ENCODE measurements at regions not wholly inside any gene's neighbourhood (a gene's known extent, or its start where the extent isn't known, plus 50 kb on each side); places are given as distances from the start of the nearest gene placed in this dataset.

DNA sequence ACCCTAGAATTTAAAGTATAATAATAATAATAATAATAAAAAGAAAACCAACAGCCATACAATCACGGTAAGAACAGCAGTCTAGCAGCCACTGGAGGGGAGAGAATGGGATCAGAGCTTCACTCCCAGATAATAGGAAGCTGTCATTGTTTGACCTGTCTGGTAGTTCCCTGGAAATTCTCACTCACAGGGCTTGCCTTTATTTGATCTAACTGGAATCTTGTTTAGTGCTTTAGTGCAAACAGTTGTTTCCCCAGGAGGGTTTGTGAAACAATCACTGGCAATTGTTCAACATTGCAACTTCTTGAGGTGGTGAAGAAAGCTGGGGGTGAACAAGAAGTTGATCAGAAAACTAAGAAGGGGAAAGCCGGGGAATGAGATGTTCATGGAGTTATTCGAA is 68.7 kb upstream of the PTCSC3 start:
- TF ChIP-seq, protein P1, sequence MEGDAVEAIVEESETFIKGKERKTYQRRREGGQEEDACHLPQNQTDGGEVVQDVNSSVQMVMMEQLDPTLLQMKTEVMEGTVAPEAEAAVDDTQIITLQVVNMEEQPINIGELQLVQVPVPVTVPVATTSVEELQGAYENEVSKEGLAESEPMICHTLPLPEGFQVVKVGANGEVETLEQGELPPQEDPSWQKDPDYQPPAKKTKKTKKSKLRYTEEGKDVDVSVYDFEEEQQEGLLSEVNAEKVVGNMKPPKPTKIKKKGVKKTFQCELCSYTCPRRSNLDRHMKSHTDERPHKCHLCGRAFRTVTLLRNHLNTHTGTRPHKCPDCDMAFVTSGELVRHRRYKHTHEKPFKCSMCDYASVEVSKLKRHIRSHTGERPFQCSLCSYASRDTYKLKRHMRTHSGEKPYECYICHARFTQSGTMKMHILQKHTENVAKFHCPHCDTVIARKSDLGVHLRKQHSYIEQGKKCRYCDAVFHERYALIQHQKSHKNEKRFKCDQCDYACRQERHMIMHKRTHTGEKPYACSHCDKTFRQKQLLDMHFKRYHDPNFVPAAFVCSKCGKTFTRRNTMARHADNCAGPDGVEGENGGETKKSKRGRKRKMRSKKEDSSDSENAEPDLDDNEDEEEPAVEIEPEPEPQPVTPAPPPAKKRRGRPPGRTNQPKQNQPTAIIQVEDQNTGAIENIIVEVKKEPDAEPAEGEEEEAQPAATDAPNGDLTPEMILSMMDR (IDR thresholded peaks at IDR 0.05; ENCODE audit: low read depth, low read length, missing control alignments), result no peak

DNA sequence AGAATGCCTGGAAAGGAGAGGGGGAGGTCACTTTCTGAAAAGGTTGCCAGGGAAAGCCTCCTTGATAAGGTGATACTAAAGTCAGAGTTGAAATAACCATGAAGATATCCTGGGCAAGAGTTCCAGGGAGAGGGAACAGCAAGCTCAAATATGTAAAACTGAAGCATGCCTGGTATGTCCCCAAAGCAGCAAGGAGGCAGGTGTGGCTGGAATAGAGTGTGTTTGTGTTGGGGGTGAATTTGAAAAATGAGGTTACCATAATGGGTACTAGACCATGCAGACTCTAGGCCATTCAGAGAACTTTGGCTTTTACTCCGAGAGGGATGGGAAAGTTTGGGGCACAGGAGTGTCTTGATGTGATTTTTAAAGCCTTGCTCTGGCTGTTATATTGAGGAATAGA is 66.7 kb upstream of the PTCSC3 start:
- DNase-seq (ENCODE audit: extremely low read depth, low read depth), result no peak
- TF ChIP-seq, protein P1 (IDR thresholded peaks at IDR 0.05; ENCODE audit: low read depth, low read length, missing control alignments), result no peak
- H3K4me3 ChIP-seq (replicated peaks; ENCODE audit: low read depth, low read length), result no peak overlapping the region

More for the DNA sequence above, 68.7 kb upstream of the PTCSC3 start:
- no peak for DNase-seq (ENCODE audit: extremely low read depth, low read depth)
- no peak overlapping the region for H3K4me3 ChIP-seq (replicated peaks; ENCODE audit: low read depth, low read length)

DNA sequence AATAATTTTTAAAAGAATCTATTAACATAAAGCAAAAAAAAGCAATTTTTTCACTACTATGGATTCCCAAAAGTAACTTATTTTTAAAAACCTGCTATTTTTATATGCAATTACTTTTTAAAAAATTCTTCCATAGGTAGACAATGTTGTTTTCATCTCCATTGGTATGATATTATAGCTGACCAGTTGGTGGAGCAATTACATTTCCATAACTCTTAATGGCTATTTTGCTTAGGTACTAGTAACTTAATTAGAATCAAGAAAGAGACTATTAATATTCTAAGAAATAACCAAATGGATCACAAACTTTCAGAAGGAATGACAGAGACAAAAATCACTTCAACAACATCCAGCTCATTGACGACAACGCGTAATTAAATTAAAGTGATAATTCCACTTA is 64.7 kb upstream of the PTCSC3 start:
- no peak overlapping the region for H3K4me3 ChIP-seq (replicated peaks; ENCODE audit: low read depth, low read length)
- DNase-seq (ENCODE audit: extremely low read depth, low read depth), result no peak
- TF ChIP-seq, protein P1 (IDR thresholded peaks at IDR 0.05; ENCODE audit: low read depth, low read length, missing control alignments), result no peak

DNA sequence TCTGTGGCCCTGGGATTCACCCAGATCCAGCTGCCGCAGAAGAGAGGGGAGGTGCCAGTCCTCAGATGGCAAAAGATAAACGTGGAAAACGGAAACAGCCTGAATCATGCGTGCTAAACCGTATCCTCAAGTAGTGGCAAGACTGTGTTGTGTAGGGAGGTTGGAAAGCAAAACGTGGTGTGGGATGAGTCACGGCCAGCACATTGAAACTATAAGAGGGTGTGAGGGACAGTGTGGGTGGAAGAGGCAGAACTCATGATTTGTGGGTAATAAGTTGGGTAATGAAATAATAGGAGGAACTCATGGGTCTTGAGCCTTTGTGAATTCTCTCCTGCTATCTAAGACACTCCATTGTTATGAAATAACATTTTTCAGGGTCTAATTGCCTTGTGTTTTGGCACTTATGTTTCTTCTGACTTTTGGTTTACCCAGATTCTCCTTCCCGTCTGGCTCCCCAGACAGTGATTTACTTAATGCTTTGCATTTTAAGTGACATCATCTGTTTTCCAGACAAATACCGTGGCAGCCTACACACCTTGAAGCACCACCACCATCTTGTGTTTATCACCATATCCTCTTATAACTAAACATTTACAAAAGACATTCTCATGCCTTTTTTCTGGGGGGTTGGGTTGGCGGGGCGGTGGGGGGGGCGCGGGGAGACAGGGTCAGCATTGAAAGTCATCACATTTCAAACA is 62.3 kb upstream of the PTCSC3 start:
- TF ChIP-seq, protein P1 (IDR thresholded peaks at IDR 0.05; ENCODE audit: low read depth, low read length, missing control alignments), result no peak
- peak; percentile 51 for DNase-seq (ENCODE audit: extremely low read depth, low read depth)
- no peak overlapping the region for H3K4me3 ChIP-seq (replicated peaks; ENCODE audit: low read depth, low read length)

DNA sequence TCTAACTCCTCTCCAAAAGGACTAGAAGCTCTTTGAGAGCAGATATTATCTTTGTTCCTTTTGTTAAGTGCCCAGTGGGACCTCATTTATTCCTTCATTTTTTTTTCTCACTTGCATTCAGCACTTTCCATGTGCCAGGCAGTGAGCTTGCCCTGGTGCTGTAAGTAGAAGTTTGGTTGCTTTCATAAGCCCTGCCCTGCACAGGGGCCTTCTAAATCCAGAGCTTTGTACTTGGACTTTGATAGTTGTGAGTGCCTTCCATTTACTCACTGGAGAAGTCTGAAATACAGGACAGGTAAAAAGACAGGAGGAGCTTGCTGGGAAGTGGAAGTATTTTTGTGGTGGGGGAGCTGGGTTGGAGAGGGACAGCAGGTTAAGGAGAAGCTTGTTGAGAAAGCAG is 56.7 kb upstream of the PTCSC3 start:
- TF ChIP-seq, protein P1 (IDR thresholded peaks at IDR 0.05; ENCODE audit: low read depth, low read length, missing control alignments), result no peak
- no peak overlapping the region for H3K4me3 ChIP-seq (replicated peaks; ENCODE audit: low read depth, low read length)
- DNase-seq (ENCODE audit: extremely low read depth, low read depth), result no peak

DNA sequence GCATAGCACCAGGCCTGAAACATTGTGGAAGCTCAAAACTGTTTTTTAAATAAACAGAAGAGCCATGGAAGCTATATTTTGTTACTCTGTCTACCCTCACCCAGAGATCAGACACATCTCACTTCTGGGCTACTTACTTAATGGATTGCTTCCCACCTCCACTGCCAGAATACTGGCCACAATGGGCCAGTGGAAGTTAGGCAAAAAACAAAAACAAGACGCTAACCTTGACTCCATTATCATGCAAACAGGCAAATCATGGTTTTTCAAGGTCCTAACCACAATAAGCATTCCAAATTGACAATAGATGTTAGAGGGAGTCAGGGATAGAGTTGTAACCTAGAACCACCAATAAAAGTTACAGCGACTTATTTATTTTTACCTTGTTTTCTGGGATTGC is 52.7 kb upstream of the PTCSC3 start:
- H3K4me3 ChIP-seq (replicated peaks; ENCODE audit: low read depth, low read length), result no peak overlapping the region
- TF ChIP-seq, protein P1 (IDR thresholded peaks at IDR 0.05; ENCODE audit: low read depth, low read length, missing control alignments), result no peak
- no peak for DNase-seq (ENCODE audit: extremely low read depth, low read depth)

DNA sequence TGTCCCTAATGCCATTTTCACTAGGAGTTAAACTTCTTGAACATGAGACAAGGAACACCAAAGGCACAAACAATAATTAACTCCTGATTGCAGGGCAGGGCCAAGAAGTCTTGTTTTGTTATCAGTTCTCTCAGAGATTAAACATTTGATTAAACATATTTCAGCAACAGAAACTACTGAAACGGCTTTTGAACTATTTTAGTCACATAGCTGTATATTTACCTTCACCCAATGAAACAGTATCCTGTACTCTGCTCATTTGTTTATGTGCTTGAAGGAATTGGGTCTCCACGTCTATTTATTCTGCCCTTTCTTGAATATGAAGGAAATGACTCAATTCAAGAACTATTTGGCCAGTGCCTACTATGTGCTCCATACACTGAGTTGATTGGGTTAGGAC is 51.3 kb upstream of the PTCSC3 start:
- no peak overlapping the region for H3K4me3 ChIP-seq (replicated peaks; ENCODE audit: low read depth, low read length)
- TF ChIP-seq, protein P1 (IDR thresholded peaks at IDR 0.05; ENCODE audit: low read depth, low read length, missing control alignments), result no peak
- no peak for DNase-seq (ENCODE audit: extremely low read depth, low read depth)

All from HFF-Myc (cell line).